NCI-H2107 (cell line): ENCODE measurements at regions not wholly inside any gene's neighbourhood (a gene's known extent, or its start where the extent isn't known, plus 50 kb on each side); places are given as distances from the start of the nearest gene placed in this dataset.

Source experiments
- DNase-seq: peaks from one replicate; lab custom pipeline; 2025; lab: John Stamatoyannopoulos, UW

DNA sequence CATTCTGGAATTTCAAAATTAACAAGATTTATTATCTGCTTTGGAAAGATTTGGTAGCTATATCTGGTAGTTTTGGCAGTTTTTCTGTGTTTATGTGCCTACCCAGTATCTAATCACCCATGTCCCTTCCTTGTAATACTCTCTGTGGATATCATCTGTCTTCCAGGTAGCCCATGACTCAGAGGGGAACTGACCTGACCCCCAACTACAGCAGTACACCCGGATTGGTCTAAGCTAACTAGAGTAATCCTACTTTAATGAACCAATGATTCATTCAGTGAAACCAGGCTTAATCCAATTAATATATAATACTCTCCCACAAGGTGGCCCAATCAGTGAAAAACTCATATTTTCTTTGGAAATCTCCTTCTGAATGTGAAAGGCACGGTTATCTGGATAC lies 295.3 kb upstream of the SULF2 start:
- no peak for DNase-seq

- DNase-seq, result no peak
Observed at GRCh38 chr20:48079028-48079427, 293.7 kb upstream of the SULF2 start.

DNA sequence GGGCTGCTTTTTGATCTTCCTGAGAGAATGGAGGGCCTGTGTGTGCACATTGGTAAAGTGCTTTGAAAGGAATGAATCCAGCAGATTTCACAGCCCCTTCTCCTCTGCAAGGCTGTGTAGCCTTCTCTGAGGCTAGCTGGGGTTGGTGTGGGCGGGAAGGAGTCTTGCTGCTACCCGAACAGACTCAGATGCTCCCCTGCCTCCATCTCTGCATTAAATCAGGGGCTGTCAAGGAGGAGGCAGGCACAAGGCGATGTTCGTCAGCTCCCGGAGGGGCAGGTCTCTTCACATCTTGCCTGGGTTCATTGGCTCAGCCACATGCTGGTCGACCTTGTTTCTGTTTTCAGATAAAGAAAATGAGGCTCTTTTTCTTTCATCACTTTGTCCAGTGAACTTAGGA lies 291.5 kb upstream of the SULF2 start:
- DNase-seq, result no peak

GRCh38 chr20:48076247-48076646 lies 291.0 kb upstream of the SULF2 start:
- DNase-seq, result no peak

GRCh38 chr20:48075591-48076174 lies 290.4 kb upstream of the SULF2 start:
- no peak for DNase-seq

GRCh38 chr20:48070991-48071652 lies 285.8 kb upstream of the SULF2 start:
- no peak for DNase-seq

- no peak for DNase-seq
Observed at GRCh38 chr20:48069596-48069995, 284.3 kb upstream of the SULF2 start.

DNA sequence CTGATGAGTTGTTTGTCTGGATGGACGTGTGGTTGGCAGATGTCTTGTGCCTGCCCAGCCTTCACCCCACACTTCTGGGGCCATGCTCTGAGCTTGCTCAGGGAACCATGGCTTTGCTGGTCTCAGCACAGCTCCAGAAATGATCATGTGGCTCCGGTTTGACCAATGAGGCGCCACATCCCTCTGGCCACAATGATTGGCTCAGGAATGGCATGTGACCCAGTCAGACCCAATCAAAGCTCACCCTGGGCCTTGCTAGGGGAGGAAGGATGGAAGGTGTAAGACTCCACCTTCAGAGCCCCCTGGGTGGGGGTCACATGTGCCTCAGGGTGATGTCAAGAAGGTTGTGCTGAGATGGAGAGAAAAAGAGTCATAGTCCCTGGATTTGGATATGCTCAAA lies 281.6 kb upstream of the SULF2 start:
- no peak for DNase-seq

DNA sequence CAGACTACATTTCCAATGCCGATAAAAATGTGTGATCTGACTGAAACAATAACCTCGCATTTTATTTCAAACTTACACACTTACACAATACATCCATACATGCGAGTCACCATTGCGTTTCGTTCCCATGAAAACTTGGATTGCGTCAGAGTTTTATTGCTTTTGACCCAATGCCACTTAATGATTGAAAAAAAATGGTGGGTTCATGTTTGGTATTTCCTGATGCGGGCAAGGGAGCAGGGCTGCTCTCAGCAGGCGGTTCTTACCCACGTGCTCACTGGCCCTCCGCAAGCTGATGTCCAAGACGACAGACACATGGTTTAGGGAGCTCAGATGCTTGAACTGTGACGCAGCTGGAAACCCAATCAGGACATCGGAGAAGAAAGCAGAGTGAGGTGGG lies 281.0 kb upstream of the SULF2 start:
- DNase-seq, result no peak

GRCh38 chr20:48065833-48066232 lies 280.6 kb upstream of the SULF2 start:
- no peak for DNase-seq

- no peak for DNase-seq
Observed at GRCh38 chr20:48064929-48065328, 279.6 kb upstream of the SULF2 start.

- no peak for DNase-seq
Observed at GRCh38 chr20:48060841-48061720, 275.8 kb upstream of the SULF2 start.

- DNase-seq, result no peak
Observed at GRCh38 chr20:48058611-48059559, 273.6 kb upstream of the SULF2 start.

DNA sequence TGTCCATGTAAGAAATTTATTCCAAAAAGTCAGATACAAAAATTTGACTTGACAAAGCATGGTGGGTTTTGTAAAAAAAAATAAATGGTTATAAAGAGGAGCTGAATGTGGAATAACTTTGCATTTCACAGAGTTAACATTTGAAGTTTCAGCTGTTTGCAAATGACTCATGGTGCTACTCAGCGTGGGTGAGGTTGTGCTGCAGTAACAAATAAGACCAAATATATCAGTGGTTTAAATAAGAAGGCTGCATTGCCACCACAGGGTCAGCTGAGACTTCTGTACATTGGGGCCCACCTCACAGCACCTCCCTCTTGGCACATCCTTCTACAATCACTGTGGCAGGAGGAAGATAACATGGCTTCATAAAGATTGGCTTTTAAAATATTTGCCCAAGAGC lies 272.5 kb upstream of the SULF2 start:
- no peak for DNase-seq

- no peak for DNase-seq
Observed at GRCh38 chr20:48057251-48057650, 272.0 kb upstream of the SULF2 start.

DNA sequence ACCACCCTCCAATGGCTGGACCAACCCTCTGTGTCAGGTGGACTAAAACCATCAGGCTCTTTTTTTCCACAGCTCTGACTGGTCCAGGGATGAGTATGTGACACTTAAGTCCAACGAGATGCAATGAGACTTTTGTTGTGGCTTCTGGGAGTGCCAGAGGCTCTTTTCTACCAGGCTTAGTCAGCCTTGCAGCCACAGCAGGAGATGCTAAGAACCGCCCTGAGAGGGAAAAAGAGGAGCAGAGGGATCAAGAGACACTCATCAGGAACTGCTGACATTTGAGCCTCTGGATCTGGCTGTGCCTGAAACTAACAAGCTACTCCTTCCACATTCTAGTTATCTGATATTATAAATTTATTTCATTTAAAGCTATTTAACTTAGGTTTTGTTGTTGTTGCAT lies 270.9 kb upstream of the SULF2 start:
- DNase-seq, result no peak

DNA sequence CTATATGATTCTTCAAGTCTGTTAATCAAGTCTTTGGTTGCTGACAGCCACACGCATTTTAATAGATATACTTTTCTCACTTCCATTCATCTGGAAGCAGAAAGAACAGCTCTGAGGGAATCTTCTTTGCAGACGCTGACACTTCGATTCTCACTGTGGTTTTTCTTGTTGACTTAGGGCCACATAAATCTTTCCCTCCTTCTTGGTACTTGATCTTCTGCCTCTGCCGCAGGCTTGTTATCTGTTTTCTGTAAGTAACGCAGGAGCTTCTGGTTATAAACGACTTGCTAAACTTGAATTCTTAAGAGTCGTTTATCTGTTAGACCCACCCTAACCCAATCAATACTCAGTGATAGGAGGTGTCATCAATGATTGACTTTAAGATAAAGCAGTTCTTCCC lies 268.8 kb upstream of the SULF2 start:
- DNase-seq, result no peak

DNA sequence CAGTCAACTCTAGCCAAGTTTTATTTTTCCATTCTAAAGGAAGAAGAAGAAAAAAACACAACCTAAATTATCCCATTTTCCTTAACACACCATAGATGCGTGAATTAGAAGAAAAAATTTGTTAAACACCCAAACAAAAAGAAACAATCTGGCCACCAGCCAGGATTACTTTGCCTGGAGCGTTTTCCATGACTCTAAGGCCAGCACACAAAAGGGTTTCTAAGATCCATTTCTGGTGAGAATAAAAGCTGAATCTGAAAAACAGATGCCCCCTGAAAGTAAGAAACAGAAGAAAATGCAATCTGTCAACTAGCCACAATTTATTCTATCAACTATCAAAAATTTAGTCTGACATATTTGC lies 267.2 kb upstream of the SULF2 start:
- DNase-seq, result no peak

DNA sequence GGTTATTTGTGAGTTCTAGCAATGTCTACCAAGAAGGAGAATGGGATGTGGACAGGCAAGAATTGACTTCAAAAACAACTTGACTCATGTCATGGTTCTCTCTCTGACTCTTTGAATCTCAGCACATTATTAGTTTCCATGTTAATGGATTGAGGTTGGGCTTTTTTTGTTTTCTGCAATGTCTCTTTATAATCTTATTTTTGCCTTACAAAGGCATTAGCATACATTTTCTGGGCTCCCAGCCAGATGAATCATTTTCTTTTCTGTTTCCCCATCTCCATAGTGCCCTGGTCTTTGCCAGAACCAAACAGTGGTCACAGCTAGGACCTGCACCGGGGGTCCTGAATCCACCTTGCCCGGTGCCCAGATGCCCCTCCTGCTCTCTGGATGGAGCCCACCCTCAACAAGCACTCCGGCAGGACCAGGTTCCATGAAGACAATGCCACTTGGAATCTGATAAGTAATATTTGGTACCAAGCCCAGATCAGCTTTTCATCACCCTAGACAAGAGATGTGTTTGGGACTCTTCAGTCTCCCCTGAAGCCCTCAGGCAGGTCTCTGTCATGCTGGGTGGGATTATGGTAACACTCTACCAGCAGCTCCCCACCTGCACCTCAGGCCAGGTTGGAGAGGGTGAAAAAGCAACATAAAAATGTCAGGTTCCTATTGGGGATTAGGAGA lies 266.7 kb upstream of the SULF2 start:
- DNase-seq, result no peak

DNA sequence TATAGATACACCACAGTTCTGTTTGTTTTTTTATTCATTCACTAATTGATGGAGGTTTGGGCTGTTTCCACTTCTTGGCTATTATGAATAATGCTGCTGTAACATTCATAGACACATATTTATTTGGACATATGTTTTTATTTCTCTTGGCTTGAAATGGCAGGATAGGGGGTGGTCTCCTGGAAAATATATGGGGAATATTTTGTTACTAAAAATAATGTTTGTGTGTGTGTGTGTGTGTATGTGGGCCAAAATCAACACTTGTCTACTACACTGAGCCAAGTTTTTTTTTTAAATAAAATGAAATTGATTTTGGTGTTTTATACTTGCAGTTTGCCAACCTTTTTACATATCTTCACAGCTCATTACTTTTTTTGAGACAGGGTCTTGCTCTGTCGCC lies 264.4 kb upstream of the SULF2 start:
- DNase-seq, result no peak

DNA sequence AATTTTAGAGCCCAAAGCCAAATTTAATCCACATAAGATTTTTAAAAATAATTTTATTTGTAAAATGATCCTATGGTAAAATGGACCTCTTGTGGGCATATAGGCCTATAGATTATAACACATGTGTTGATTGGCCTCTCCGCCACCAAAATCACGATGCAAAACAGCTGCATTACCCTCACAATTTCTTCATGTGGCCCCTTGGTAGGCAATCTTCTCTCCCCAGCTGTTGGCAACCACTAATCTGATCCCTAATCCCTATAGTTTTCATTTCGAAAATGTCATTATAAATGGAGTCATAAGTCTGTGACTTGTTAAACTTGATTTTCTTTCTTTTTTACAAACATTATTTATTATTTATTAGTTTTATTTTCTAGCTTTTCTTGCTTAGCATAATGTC lies 263.9 kb upstream of the SULF2 start:
- no peak for DNase-seq

GRCh38 chr20:48047447-48047846 lies 262.2 kb upstream of the SULF2 start:
- no peak for DNase-seq
